DOHH2 (cell line): ENCODE measurements at regions not wholly inside any gene's neighbourhood (a gene's known extent, or its start where the extent isn't known, plus 50 kb on each side); places are given as distances from the start of the nearest gene placed in this dataset.
"Not testable (repeated sequence)": the region's sequence is repeated elsewhere in the genome, so short reads cannot be mapped to it uniquely, and the experiment has no call there.

Experiments used
- H3F3A ChIP-seq: fragments of 200-600 bp; sonication (generic), shearing (Covaris generic); 2 replicates; pipeline ENCODE4 v1.6.0; 2016; ENCODE audit warnings: antibody characterized with exemption, mild to moderate bottlenecking; ENCODE audit not compliant: control insufficient read depth, insufficient read depth
- H3K27ac ChIP-seq: fragments of 200-600 bp; sonication (generic); 2 replicates; pipeline ENCODE4 v1.5.1; 2014; ENCODE audit warnings: low read depth, mild to moderate bottlenecking, low read length, moderate library complexity
- H3K27me3 ChIP-seq: fragments of 200-600 bp; sonication (generic); 2 replicates; pipeline ENCODE4 v1.6.1; 2014; ENCODE audit warnings: mild to moderate bottlenecking, low read length, mixed read lengths; ENCODE audit not compliant: control insufficient read depth
- H3K36me3 ChIP-seq: fragments of 200-600 bp; sonication (generic); 2 replicates; pipeline ENCODE4 v1.6.1; 2014; ENCODE audit warnings: mild to moderate bottlenecking, low read length, moderate library complexity, mixed read lengths; ENCODE audit not compliant: control insufficient read depth
- H3K4me1 ChIP-seq: fragments of 200-600 bp; sonication (generic); 2 replicates; pipeline ENCODE4 v1.6.1; 2014; ENCODE audit warnings: mild to moderate bottlenecking, low read length, mixed read lengths; ENCODE audit not compliant: control insufficient read depth
- H3K4me2 ChIP-seq: fragments of 200-600 bp; sonication (generic); 2 replicates; pipeline ENCODE4 v1.6.0; 2014; ENCODE audit warnings: mild to moderate bottlenecking, low read length, moderate library complexity
- H3K4me3 ChIP-seq: fragments of 200-600 bp; sonication (generic); 2 replicates; pipeline ENCODE4 v1.5.1; 2014; ENCODE audit warnings: mild to moderate bottlenecking, low read length, mixed read lengths
- H3K79me2 ChIP-seq: fragments of 200-600 bp; sonication (generic); 2 replicates; pipeline ENCODE4 v1.6.1; 2014; ENCODE audit warnings: mild to moderate bottlenecking, low read length, mixed read lengths; ENCODE audit not compliant: control insufficient read depth
- H3K9me2 ChIP-seq: fragments of 200-600 bp; sonication (generic); replicated peaks from 2 replicates; pipeline ENCODE4 v1.6.1; 2014; ENCODE audit warnings: mild to moderate bottlenecking, low read length, mixed read lengths; ENCODE audit not compliant: control insufficient read depth
- H3K9me3 ChIP-seq: fragments of 200-600 bp; sonication (generic); 2 replicates; pipeline ENCODE4 v1.6.1; 2014; ENCODE audit warnings: antibody characterized with exemption, low read length, mixed read lengths; ENCODE audit not compliant: control insufficient read depth, insufficient read depth
- H4K20me1 ChIP-seq: fragments of 200-600 bp; sonication (generic); 2 replicates; pipeline ENCODE4 v1.6.0; 2014; ENCODE audit warnings: low read depth, mild to moderate bottlenecking, antibody characterized with exemption, low read length, moderate library complexity; ENCODE audit not compliant: control insufficient read depth, insufficient read depth
- CTCF ChIP-seq: fragments of 200-600 bp; sonication (generic); IDR thresholded peaks from one replicate; pipeline ENCODE4 v1.5.1; 2014; ENCODE audit warnings: antibody characterized with exemption, mild to moderate bottlenecking, low read depth, low read length; ENCODE audit not compliant: poor library complexity, severe bottlenecking
- EZH2phosphoT487 ChIP-seq: fragments of 200-600 bp; sonication (generic); IDR thresholded peaks from 2 replicates; pipeline ENCODE4 v1.6.1; 2017; ENCODE audit warnings: borderline replicate concordance, mild to moderate bottlenecking, antibody characterized with exemption, low read length, moderate library complexity, mixed read lengths

- H3K4me1 ChIP-seq: no peaks in the 10 kb centered on the region
- H3K9me2 ChIP-seq: no peaks in the 10 kb centered on the region
- H3F3A ChIP-seq: no peaks in the 10 kb centered on the region
- no peaks in the 10 kb centered on the region for H3K36me3 ChIP-seq
- H3K79me2 ChIP-seq: no peaks in the 10 kb centered on the region
- no peaks in the 10 kb centered on the region for H4K20me1 ChIP-seq
- H3K4me3 ChIP-seq: no peak overlapping the region
- TF ChIP-seq CTCF (no peak), EZH2phosphoT487 (no peak)
- H3K4me2 ChIP-seq: no peak overlapping the region
- H3K9me3 ChIP-seq: no peaks in the 10 kb centered on the region
- H3K27me3 ChIP-seq: no peaks in the 10 kb centered on the region
- no peak overlapping the region for H3K27ac ChIP-seq
Observed at GRCh38 chr17:54626146-54626703, 274.4 kb upstream of the TOM1L1 start.

GRCh38 chr17:54639426-54639825 is 261.2 kb upstream of the TOM1L1 start:
- H3K9me2 ChIP-seq, H3K27ac ChIP-seq, H3K4me2 ChIP-seq, H3K9me3 ChIP-seq, H3K4me3 ChIP-seq, H3F3A ChIP-seq, H3K4me1 ChIP-seq, H3K79me2 ChIP-seq, H3K36me3 ChIP-seq, H4K20me1 ChIP-seq, H3K27me3 ChIP-seq: not testable (repeated sequence)

- Histone ChIP-seq H3K27me3 (no peaks in the 10 kb centered on the region), H3K4me2 (no peak overlapping the region)
- TF ChIP-seq CTCF: no peak
- no peak for TF ChIP-seq EZH2phosphoT487
Observed at GRCh38 chr17:54662978-54663876, 237.4 kb upstream of the TOM1L1 start.

GRCh38 chr17:54666559-54666958 is 234.1 kb upstream of the TOM1L1 start:
- H3K27ac ChIP-seq: no peak overlapping the region
- no peaks in the 10 kb centered on the region for H3K9me2 ChIP-seq
- no peaks in the 10 kb centered on the region for H3K36me3 ChIP-seq
- H4K20me1 ChIP-seq: no peaks in the 10 kb centered on the region
- H3K4me1 ChIP-seq: no peaks in the 10 kb centered on the region
- no peak overlapping the region for H3K4me2 ChIP-seq
- no peaks in the 10 kb centered on the region; the same call in 1 of the 2 replicates for H3K9me3 ChIP-seq
- no peaks in the 10 kb centered on the region for H3K79me2 ChIP-seq
- no peak overlapping the region for H3K4me3 ChIP-seq
- TF ChIP-seq CTCF (no peak), EZH2phosphoT487 (no peak)
- no peaks in the 10 kb centered on the region for H3F3A ChIP-seq
- no peaks in the 10 kb centered on the region for H3K27me3 ChIP-seq

More at GRCh38 chr17:54662978-54663876, 237.4 kb upstream of the TOM1L1 start:
- H3K27ac ChIP-seq: no peak overlapping the region
- H3K4me3 ChIP-seq: no peak overlapping the region
- H4K20me1 ChIP-seq: no peaks in the 10 kb centered on the region
- H3K79me2 ChIP-seq: no peaks in the 10 kb centered on the region
- H3K4me1 ChIP-seq: no peaks in the 10 kb centered on the region
- H3K36me3 ChIP-seq: no peaks in the 10 kb centered on the region
- H3F3A ChIP-seq: no peaks in the 10 kb centered on the region
- H3K9me2 ChIP-seq: no peaks in the 10 kb centered on the region
- no peaks in the 10 kb centered on the region; the same call in 1 of the 2 replicates for H3K9me3 ChIP-seq
